ENCODE measurements at regions not wholly inside any gene's neighbourhood (a gene's known extent, or its start where the extent isn't known, plus 50 kb on each side); places are given as distances from the start of the nearest gene placed in this dataset.

GRCh38 chr13:82674546-82674945, 1207.7 kb downstream of the SLITRK1 start:
- no peaks in the 10 kb centered on the region for H3K36me3 ChIP-seq (ENCODE audit: control insufficient read depth, insufficient read depth, low read length)
- no peak overlapping the region for H3K4me3 ChIP-seq (ENCODE audit: low read length)
- DNase-seq (ENCODE audit: low read depth, low spot score) = no peak
- H3K9me3 ChIP-seq (ENCODE audit: control insufficient read depth, insufficient read depth, low read length) = no peaks in the 10 kb centered on the region; the same call in 1 of the 2 replicates
- H3K27ac ChIP-seq (ENCODE audit: low read length) = no peak overlapping the region
- peaks cover 2% of the 10 kb centered on the region; the same call in 1 of the 2 replicates for H3K4me1 ChIP-seq (ENCODE audit: control insufficient read depth, insufficient read depth, low read length)
- H3K27me3 ChIP-seq (ENCODE audit: control insufficient read depth, insufficient read depth, low read length) = no peaks in the 10 kb centered on the region
- WGBS (ENCODE audit: insufficient coverage, insufficient read length) = no CpG with 5 or more reads among the region's 1 CpG

GRCh38 chr13:82672248-82672647, 1210.0 kb downstream of the SLITRK1 start:
- H3K36me3 ChIP-seq (ENCODE audit: control insufficient read depth, insufficient read depth, low read length) = no peaks in the 10 kb centered on the region
- H3K4me1 ChIP-seq (ENCODE audit: control insufficient read depth, insufficient read depth, low read length) = peaks cover 2% of the 10 kb centered on the region; the same call in 1 of the 2 replicates
- WGBS (ENCODE audit: insufficient coverage, insufficient read length) = no CpG with 5 or more reads among the region's 2 CpGs
- H3K27ac ChIP-seq (ENCODE audit: low read length) = no peak overlapping the region
- no peak overlapping the region for H3K4me3 ChIP-seq (ENCODE audit: low read length)
- no peaks in the 10 kb centered on the region; the same call in 1 of the 2 replicates for H3K9me3 ChIP-seq (ENCODE audit: control insufficient read depth, insufficient read depth, low read length)
- no peak for DNase-seq (ENCODE audit: low read depth, low spot score)
- no peaks in the 10 kb centered on the region for H3K27me3 ChIP-seq (ENCODE audit: control insufficient read depth, insufficient read depth, low read length)

- Histone ChIP-seq H3K36me3 (ENCODE audit: control insufficient read depth, insufficient read depth, low read length) (no peaks in the 10 kb centered on the region), H3K9me3 (ENCODE audit: control insufficient read depth, insufficient read depth, low read length) (no peaks in the 10 kb centered on the region), H3K27ac (ENCODE audit: low read length) (no peak overlapping the region), H3K27me3 (ENCODE audit: control insufficient read depth, insufficient read depth, low read length) (no peaks in the 10 kb centered on the region), H3K4me3 (ENCODE audit: low read length) (no peak overlapping the region), H3K4me1 (ENCODE audit: control insufficient read depth, insufficient read depth, low read length) (no peaks in the 10 kb centered on the region)
- WGBS (ENCODE audit: insufficient coverage, insufficient read length) = no CpG with 5 or more reads among the region's 1 CpG
- no peak for DNase-seq (ENCODE audit: low read depth, low spot score)
These were observed 1218.1 kb downstream of the SLITRK1 start for GRCh38 chr13:82664183-82664582.

GRCh38 chr13:82661126-82661525, 1221.1 kb downstream of the SLITRK1 start:
- Histone ChIP-seq H3K9me3 (ENCODE audit: control insufficient read depth, insufficient read depth, low read length) (no peaks in the 10 kb centered on the region), H3K36me3 (ENCODE audit: control insufficient read depth, insufficient read depth, low read length) (no peaks in the 10 kb centered on the region), H3K27ac (ENCODE audit: low read length) (no peak overlapping the region), H3K4me3 (ENCODE audit: low read length) (no peak overlapping the region), H3K4me1 (ENCODE audit: control insufficient read depth, insufficient read depth, low read length) (no peaks in the 10 kb centered on the region), H3K27me3 (ENCODE audit: control insufficient read depth, insufficient read depth, low read length) (no peaks in the 10 kb centered on the region)
- DNase-seq (ENCODE audit: low read depth, low spot score) = no peak
- WGBS (ENCODE audit: insufficient coverage, insufficient read length) = no CpG with 5 or more reads among the region's 4 CpGs

- no peak for DNase-seq (ENCODE audit: low read depth, low spot score)
- no CpG with 5 or more reads among the region's 1 CpG for WGBS (ENCODE audit: insufficient coverage, insufficient read length)
- no peaks in the 10 kb centered on the region for H3K9me3 ChIP-seq (ENCODE audit: control insufficient read depth, insufficient read depth, low read length)
- H3K36me3 ChIP-seq (ENCODE audit: control insufficient read depth, insufficient read depth, low read length) = no peaks in the 10 kb centered on the region
- no peak overlapping the region for H3K27ac ChIP-seq (ENCODE audit: low read length)
- no peaks in the 10 kb centered on the region for H3K4me1 ChIP-seq (ENCODE audit: control insufficient read depth, insufficient read depth, low read length)
- no peak overlapping the region for H3K4me3 ChIP-seq (ENCODE audit: low read length)
- no peaks in the 10 kb centered on the region for H3K27me3 ChIP-seq (ENCODE audit: control insufficient read depth, insufficient read depth, low read length)
These were observed 1223.5 kb downstream of the SLITRK1 start for GRCh38 chr13:82658811-82659210.

- Histone ChIP-seq H3K36me3 (ENCODE audit: control insufficient read depth, insufficient read depth, low read length) (no peaks in the 10 kb centered on the region), H3K27me3 (ENCODE audit: control insufficient read depth, insufficient read depth, low read length) (no peaks in the 10 kb centered on the region), H3K4me1 (ENCODE audit: control insufficient read depth, insufficient read depth, low read length) (no peaks in the 10 kb centered on the region), H3K27ac (ENCODE audit: low read length) (no peak overlapping the region), H3K4me3 (ENCODE audit: low read length) (no peak overlapping the region), H3K9me3 (ENCODE audit: control insufficient read depth, insufficient read depth, low read length) (no peaks in the 10 kb centered on the region)
- no CpG with 5 or more reads among the region's 3 CpGs for WGBS (ENCODE audit: insufficient coverage, insufficient read length)
- DNase-seq (ENCODE audit: low read depth, low spot score) = no peak
These were observed 1224.8 kb downstream of the SLITRK1 start for GRCh38 chr13:82657471-82657870.

- DNase-seq (ENCODE audit: low read depth, low spot score) = no peak
- Histone ChIP-seq H3K27ac (ENCODE audit: low read length) (no peak overlapping the region), H3K36me3 (ENCODE audit: control insufficient read depth, insufficient read depth, low read length) (no peaks in the 10 kb centered on the region), H3K4me3 (ENCODE audit: low read length) (no peak overlapping the region), H3K9me3 (ENCODE audit: control insufficient read depth, insufficient read depth, low read length) (no peaks in the 10 kb centered on the region), H3K27me3 (ENCODE audit: control insufficient read depth, insufficient read depth, low read length) (no peaks in the 10 kb centered on the region), H3K4me1 (ENCODE audit: control insufficient read depth, insufficient read depth, low read length) (no peaks in the 10 kb centered on the region)
- no CpG with 5 or more reads among the region's 16 CpGs for WGBS (ENCODE audit: insufficient coverage, insufficient read length)
These were observed 1227.1 kb downstream of the SLITRK1 start for GRCh38 chr13:82654861-82655855.

GRCh38 chr13:82654143-82654542, 1228.1 kb downstream of the SLITRK1 start:
- DNase-seq (ENCODE audit: low read depth, low spot score) = no peak
- no CpG with 5 or more reads among the region's 1 CpG for WGBS (ENCODE audit: insufficient coverage, insufficient read length)
- Histone ChIP-seq H3K4me3 (ENCODE audit: low read length) (no peak overlapping the region), H3K27me3 (ENCODE audit: control insufficient read depth, insufficient read depth, low read length) (no peaks in the 10 kb centered on the region), H3K36me3 (ENCODE audit: control insufficient read depth, insufficient read depth, low read length) (no peaks in the 10 kb centered on the region), H3K27ac (ENCODE audit: low read length) (no peak overlapping the region), H3K9me3 (ENCODE audit: control insufficient read depth, insufficient read depth, low read length) (no peaks in the 10 kb centered on the region), H3K4me1 (ENCODE audit: control insufficient read depth, insufficient read depth, low read length) (no peaks in the 10 kb centered on the region)

- H3K36me3 ChIP-seq (ENCODE audit: control insufficient read depth, insufficient read depth, low read length) = no peaks in the 10 kb centered on the region
These were observed 1234.7 kb downstream of the SLITRK1 start for GRCh38 chr13:82647540-82647939.

GRCh38 chr13:82636119-82636518, 1246.2 kb downstream of the SLITRK1 start:
- Histone ChIP-seq H3K4me3 (ENCODE audit: low read length) (no peak overlapping the region), H3K4me1 (ENCODE audit: control insufficient read depth, insufficient read depth, low read length) (no peaks in the 10 kb centered on the region), H3K9me3 (ENCODE audit: control insufficient read depth, insufficient read depth, low read length) (no peaks in the 10 kb centered on the region), H3K27ac (ENCODE audit: low read length) (no peak overlapping the region), H3K36me3 (ENCODE audit: control insufficient read depth, insufficient read depth, low read length) (no peaks in the 10 kb centered on the region), H3K27me3 (ENCODE audit: control insufficient read depth, insufficient read depth, low read length) (no peaks in the 10 kb centered on the region)
- no peak for DNase-seq (ENCODE audit: low read depth, low spot score)
- no CpG with 5 or more reads among the region's 1 CpG for WGBS (ENCODE audit: insufficient coverage, insufficient read length)

More at GRCh38 chr13:82647540-82647939, 1234.7 kb downstream of the SLITRK1 start:
- no peak for DNase-seq (ENCODE audit: low read depth, low spot score)
- no peaks in the 10 kb centered on the region for H3K27me3 ChIP-seq (ENCODE audit: control insufficient read depth, insufficient read depth, low read length)
- no CpG with 5 or more reads among the region's 1 CpG for WGBS (ENCODE audit: insufficient coverage, insufficient read length)
- H3K27ac ChIP-seq (ENCODE audit: low read length) = no peak overlapping the region
- no peaks in the 10 kb centered on the region for H3K4me1 ChIP-seq (ENCODE audit: control insufficient read depth, insufficient read depth, low read length)
- no peaks in the 10 kb centered on the region for H3K9me3 ChIP-seq (ENCODE audit: control insufficient read depth, insufficient read depth, low read length)
- H3K4me3 ChIP-seq (ENCODE audit: low read length) = no peak overlapping the region
